PC-9 (cell line): ENCODE measurements at regions not wholly inside any gene's neighbourhood (a gene's known extent, or its start where the extent isn't known, plus 50 kb on each side); places are given as distances from the start of the nearest gene placed in this dataset.

Source experiments
- CTCF ChIP-seq: fragments of 200-600 bp; sonication (generic); conservative IDR thresholded peaks from 2 replicates; pipeline ENCODE4 v1.6.1; 2017; ENCODE audit warnings: mixed run types, antibody characterized with exemption, mild to moderate bottlenecking, moderate library complexity
- EZH2 ChIP-seq: fragments of 200-600 bp; sonication (generic); IDR thresholded peaks from 2 replicates; pipeline ENCODE4 v1.8.0; 2017; ENCODE audit warnings: antibody characterized with exemption, low read depth

- TF ChIP-seq CTCF (no peak), EZH2 (no peak)
Measured at GRCh38 chr17:74053712-74054078, 149.8 kb upstream of the RPL38 start.
